Skeletal muscle satellite cell (primary cell): ENCODE measurements at regions not wholly inside any gene's neighbourhood (a gene's known extent, or its start where the extent isn't known, plus 50 kb on each side); places are given as distances from the start of the nearest gene placed in this dataset.

Experiments
- H3K27me3 ChIP-seq: 2 replicates; pipeline ENCODE4 v1.7.0; 2013; ENCODE audit warnings: low read length; ENCODE audit not compliant: control insufficient read depth, insufficient read depth
- H3K36me3 ChIP-seq: 2 replicates; pipeline ENCODE4 v1.7.0; 2013; ENCODE audit warnings: mild to moderate bottlenecking, control low read depth, low read length; ENCODE audit not compliant: insufficient read depth
- H3K4me1 ChIP-seq: 2 replicates; pipeline ENCODE4 v1.7.0; 2013; ENCODE audit warnings: low read length; ENCODE audit not compliant: control insufficient read depth, insufficient read depth
- H3K4me2 ChIP-seq: 2 replicates; pipeline ENCODE4 v1.7.0; 2013; ENCODE audit warnings: mild to moderate bottlenecking, low read length
- H3K4me3 ChIP-seq: 2 replicates; pipeline ENCODE4 v1.7.0; 2013; ENCODE audit warnings: low read length
- H3K9ac ChIP-seq: 2 replicates; pipeline ENCODE4 v1.7.0; 2013; ENCODE audit warnings: mild to moderate bottlenecking, low read depth, low read length, moderate library complexity
- H3K9me3 ChIP-seq: replicated peaks from 2 replicates; pipeline ENCODE4 v1.7.0; 2013; ENCODE audit warnings: mild to moderate bottlenecking, control low read depth, low read length

- peak overlapping the region; percentile 14 for H3K9ac ChIP-seq
- peak overlapping the region; percentile 44 for H3K4me3 ChIP-seq
- H3K4me2 ChIP-seq = peak overlapping the region; percentile 73
- H3K27me3 ChIP-seq = no peaks in the 10 kb centered on the region
- no peaks in the 10 kb centered on the region for H3K36me3 ChIP-seq
- H3K4me1 ChIP-seq = peaks cover 17% of the 10 kb centered on the region
- no peaks in the 10 kb centered on the region for H3K9me3 ChIP-seq
These were observed 144.5 kb downstream of the OMA1 start for GRCh38 chr1:58401991-58402390.

- no peak overlapping the region for H3K4me2 ChIP-seq
- no peaks in the 10 kb centered on the region for H3K9me3 ChIP-seq
- no peak overlapping the region for H3K4me3 ChIP-seq
- H3K36me3 ChIP-seq = no peaks in the 10 kb centered on the region
- no peaks in the 10 kb centered on the region for H3K27me3 ChIP-seq
- no peak overlapping the region for H3K9ac ChIP-seq
- H3K4me1 ChIP-seq = peaks cover 41% of the 10 kb centered on the region
These were observed 147.3 kb downstream of the OMA1 start for GRCh38 chr1:58399176-58399575.

- H3K4me2 ChIP-seq = no peak overlapping the region
- peaks cover 41% of the 10 kb centered on the region for H3K4me1 ChIP-seq
- no peaks in the 10 kb centered on the region for H3K27me3 ChIP-seq
- no peaks in the 10 kb centered on the region for H3K36me3 ChIP-seq
- no peaks in the 10 kb centered on the region for H3K9me3 ChIP-seq
- H3K4me3 ChIP-seq = no peak overlapping the region
- H3K9ac ChIP-seq = no peak overlapping the region
These were observed 147.8 kb downstream of the OMA1 start for GRCh38 chr1:58398714-58399113.

- Histone ChIP-seq H3K36me3 (no peaks in the 10 kb centered on the region), H3K9me3 (no peaks in the 10 kb centered on the region), H3K4me2 (no peak overlapping the region), H3K4me3 (no peak overlapping the region), H3K9ac (no peak overlapping the region), H3K27me3 (no peaks in the 10 kb centered on the region), H3K4me1 (peaks cover 36% of the 10 kb centered on the region)
These were observed 149.2 kb downstream of the OMA1 start for GRCh38 chr1:58397187-58397820.

DNA sequence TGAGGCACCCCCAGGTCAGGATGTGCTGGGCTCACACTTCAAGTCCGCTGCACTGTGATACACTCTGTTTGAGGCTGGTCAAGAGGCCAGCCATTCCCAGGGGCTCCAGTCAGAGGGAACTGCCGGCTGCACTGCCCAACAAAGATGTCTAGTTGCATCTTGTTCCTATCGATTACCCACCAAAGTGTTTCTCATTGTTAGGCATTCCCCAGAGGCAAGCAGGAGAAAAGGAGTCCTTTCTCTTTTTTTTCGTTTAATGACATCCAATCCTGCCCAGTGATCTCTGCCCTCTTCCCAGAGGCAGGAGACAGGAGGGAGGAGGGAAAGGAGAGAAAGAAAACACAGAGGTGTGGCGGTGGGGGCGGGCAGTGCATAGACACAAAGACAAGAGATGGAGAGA lies 150.4 kb downstream of the OMA1 start:
- Histone ChIP-seq H3K4me3 (no peak overlapping the region), H3K9ac (no peak overlapping the region), H3K36me3 (no peaks in the 10 kb centered on the region), H3K27me3 (no peaks in the 10 kb centered on the region), H3K9me3 (no peaks in the 10 kb centered on the region), H3K4me2 (no peak overlapping the region), H3K4me1 (peaks cover 30% of the 10 kb centered on the region)

DNA sequence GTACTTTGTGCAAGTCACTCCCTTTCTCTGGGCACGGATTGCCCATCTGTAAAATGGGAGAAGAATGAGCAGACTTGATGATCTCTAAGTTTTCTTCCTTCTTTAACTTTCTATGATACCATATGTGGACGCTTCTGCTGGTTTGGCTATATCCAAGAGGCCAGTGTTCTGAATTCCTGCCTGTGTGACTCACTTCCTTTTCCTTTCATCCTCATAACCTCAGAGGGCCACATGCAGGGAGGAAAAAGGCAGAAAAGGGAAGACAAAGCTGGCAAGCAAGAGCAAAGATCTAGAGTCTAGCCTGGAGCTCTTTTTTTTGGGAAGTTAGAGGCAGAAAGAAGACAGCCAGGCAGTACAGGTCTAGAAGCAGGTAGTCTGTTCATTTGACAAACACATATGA lies 151.2 kb downstream of the OMA1 start:
- H3K9ac ChIP-seq = no peak overlapping the region
- peaks cover 30% of the 10 kb centered on the region for H3K4me1 ChIP-seq
- no peaks in the 10 kb centered on the region for H3K36me3 ChIP-seq
- peak overlapping the region; percentile 0 for H3K4me3 ChIP-seq
- H3K27me3 ChIP-seq = no peaks in the 10 kb centered on the region
- H3K4me2 ChIP-seq = peak overlapping the region; percentile 36
- H3K9me3 ChIP-seq = no peaks in the 10 kb centered on the region

GRCh38 chr1:58392083-58392482 lies 154.4 kb downstream of the OMA1 start:
- Histone ChIP-seq H3K4me3 (no peak overlapping the region), H3K4me1 (peaks cover 24% of the 10 kb centered on the region), H3K4me2 (no peak overlapping the region), H3K9me3 (no peaks in the 10 kb centered on the region), H3K27me3 (no peaks in the 10 kb centered on the region), H3K9ac (no peak overlapping the region), H3K36me3 (no peaks in the 10 kb centered on the region)

DNA sequence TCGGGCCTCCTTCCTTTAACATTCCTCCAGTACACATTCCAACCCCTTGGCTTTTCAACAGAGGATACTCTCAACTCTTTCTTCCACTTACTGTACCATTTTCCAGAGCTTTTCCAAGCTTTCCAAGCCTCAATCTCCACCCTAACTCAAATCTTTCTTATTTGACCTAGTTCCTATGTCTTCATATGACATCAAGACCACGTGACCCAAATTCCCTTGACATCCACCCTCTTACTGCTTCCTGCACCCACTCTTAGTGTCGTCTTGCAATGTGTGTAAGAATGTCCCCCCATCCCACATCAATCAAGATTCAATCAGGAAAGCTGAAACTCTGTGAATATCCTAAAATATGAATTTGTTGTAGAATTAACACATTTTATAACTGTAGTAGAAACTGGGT lies 155.0 kb downstream of the OMA1 start:
- H3K9me3 ChIP-seq = no peaks in the 10 kb centered on the region
- peaks cover 23% of the 10 kb centered on the region for H3K4me1 ChIP-seq
- H3K36me3 ChIP-seq = no peaks in the 10 kb centered on the region
- no peak overlapping the region for H3K9ac ChIP-seq
- H3K4me3 ChIP-seq = no peak overlapping the region
- no peaks in the 10 kb centered on the region for H3K27me3 ChIP-seq
- H3K4me2 ChIP-seq = no peak overlapping the region

GRCh38 chr1:58391056-58391455 lies 155.5 kb downstream of the OMA1 start:
- no peaks in the 10 kb centered on the region for H3K27me3 ChIP-seq
- no peak overlapping the region for H3K9ac ChIP-seq
- H3K4me3 ChIP-seq = no peak overlapping the region
- no peaks in the 10 kb centered on the region for H3K36me3 ChIP-seq
- no peak overlapping the region for H3K4me2 ChIP-seq
- H3K9me3 ChIP-seq = no peaks in the 10 kb centered on the region
- H3K4me1 ChIP-seq = peaks cover 19% of the 10 kb centered on the region

- Histone ChIP-seq H3K4me2 (no peak overlapping the region), H3K4me3 (no peak overlapping the region), H3K4me1 (peaks cover 9% of the 10 kb centered on the region), H3K36me3 (no peaks in the 10 kb centered on the region), H3K27me3 (no peaks in the 10 kb centered on the region), H3K9ac (no peak overlapping the region), H3K9me3 (no peaks in the 10 kb centered on the region)
These were observed 156.4 kb downstream of the OMA1 start for GRCh38 chr1:58390091-58390490.

- Histone ChIP-seq H3K4me3 (no peak overlapping the region), H3K27me3 (no peaks in the 10 kb centered on the region), H3K4me1 (peaks cover 5% of the 10 kb centered on the region), H3K9ac (no peak overlapping the region), H3K4me2 (no peak overlapping the region), H3K9me3 (no peaks in the 10 kb centered on the region), H3K36me3 (no peaks in the 10 kb centered on the region)
These were observed 166.2 kb downstream of the OMA1 start for GRCh38 chr1:58380345-58380744.

DNA sequence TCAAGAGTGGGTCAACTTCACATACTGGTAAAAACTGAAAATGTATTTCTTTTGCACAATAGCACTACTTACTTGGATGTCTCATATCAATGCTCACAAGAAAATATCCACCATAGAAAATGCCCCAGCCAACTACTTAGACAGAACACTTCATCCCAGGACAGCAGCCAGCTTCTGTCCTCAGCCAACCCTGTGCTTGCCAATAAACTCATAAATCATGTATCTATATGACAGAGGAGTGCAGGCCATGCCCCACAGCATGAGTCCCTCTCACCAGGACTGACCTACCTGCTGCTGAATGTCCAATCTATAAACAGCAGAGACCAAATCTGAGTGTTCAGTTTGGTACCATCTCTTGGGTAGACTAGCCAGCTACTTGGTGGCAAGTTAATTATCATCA lies 179.3 kb downstream of the OMA1 start:
- H3K27me3 ChIP-seq = no peaks in the 10 kb centered on the region
- H3K36me3 ChIP-seq = no peaks in the 10 kb centered on the region
- no peak overlapping the region for H3K4me3 ChIP-seq
- no peak overlapping the region for H3K4me2 ChIP-seq
- no peaks in the 10 kb centered on the region for H3K4me1 ChIP-seq
- no peak overlapping the region for H3K9ac ChIP-seq
- no peaks in the 10 kb centered on the region for H3K9me3 ChIP-seq
